ENCODE measurements at regions not wholly inside any gene's neighbourhood (a gene's known extent, or its start where the extent isn't known, plus 50 kb on each side); places are given as distances from the start of the nearest gene placed in this dataset.

DNA sequence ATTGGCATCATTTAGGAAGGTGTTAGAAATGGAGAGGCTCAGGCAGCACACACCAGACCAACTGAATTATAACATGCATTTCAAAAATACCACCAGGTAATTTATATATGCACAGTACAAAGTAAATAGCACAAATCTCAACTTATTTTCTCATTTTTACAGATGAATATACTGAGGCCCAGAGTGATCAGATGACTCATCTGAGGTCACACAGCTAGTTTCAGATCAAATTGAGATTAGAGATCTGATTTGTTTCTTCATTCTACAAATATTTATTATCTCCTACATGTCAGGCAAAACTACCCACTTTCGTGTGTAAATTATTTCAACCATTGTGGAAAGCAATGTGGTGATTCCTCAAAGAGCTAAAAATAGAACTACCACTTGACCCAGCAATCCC, 507.1 kb downstream of the TLE4 start:
- POLR2A ChIA-PET = no interaction called here
- no TSS peak for BruUV-seq (replicated peaks)
- Histone ChIP-seq H3K36me3 (ENCODE audit: control insufficient read depth in 2 of 2, extremely low read depth in 1 of 2, insufficient read depth in 2 of 2, low read length in 2 of 2) (no peaks in the 10 kb centered on the region), H3K27me3 (ENCODE audit: control insufficient read depth in 2 of 2, insufficient read depth in 2 of 2, low read length in 2 of 2) (no peaks in the 10 kb centered on the region), H3K4me3 (replicated peaks in 1 of 3; ENCODE audit: insufficient read depth in 1 of 3, low read depth in 1 of 3, low read length in 3 of 3) (no peak overlapping the region), H4K20me1 (replicated peaks; ENCODE audit: control insufficient read depth, extremely low read depth, insufficient read depth, low read length) (no peaks in the 10 kb centered on the region), H3K27ac (ENCODE audit: insufficient read depth, low read depth, low read length) (no peak overlapping the region), H2AFZ (ENCODE audit: low read depth, low read length) (no peak overlapping the region), H3K4me2 (ENCODE audit: insufficient read depth, low read length) (no peak overlapping the region), H3K79me2 (ENCODE audit: control insufficient read depth, insufficient read depth, low read length) (no peaks in the 10 kb centered on the region), H3K4me1 (ENCODE audit: control insufficient read depth, extremely low read depth, insufficient read depth, low read length) (no peaks in the 10 kb centered on the region), H3K9ac (replicated peaks; ENCODE audit: extremely low read depth, insufficient read depth, low read length) (no peak overlapping the region), H3K9me1 (replicated peaks; ENCODE audit: control insufficient read depth, extremely low read depth, insufficient read depth, low read length) (no peaks in the 10 kb centered on the region), H3K9me3 (replicated peaks; ENCODE audit: control insufficient read depth, insufficient read depth, low read length) (no peaks in the 10 kb centered on the region)
- TF ChIP-seq MYC (IDR thresholded peaks at IDR 0.05; ENCODE audit: low read depth, low read length) (no peak), POLR2AphosphoS5 (IDR thresholded peaks at IDR 0.05; ENCODE audit: insufficient read depth, low read depth, low read length) (no peak), JUN (IDR thresholded peaks at IDR 0.05; ENCODE audit: borderline replicate concordance, insufficient read depth, insufficient read length, low read depth) (no peak), GATA2 (IDR thresholded peaks at IDR 0.05; ENCODE audit: insufficient read depth, insufficient read length, low read depth, low read length) (no peak), FOS (IDR thresholded peaks at IDR 0.05; ENCODE audit: borderline replicate concordance, insufficient read depth, low read length) (no peak), POLR2A (IDR thresholded peaks at IDR 0.05; ENCODE audit: low read depth, low read length) (no peak)
- TF ChIP-seq, protein P1, sequence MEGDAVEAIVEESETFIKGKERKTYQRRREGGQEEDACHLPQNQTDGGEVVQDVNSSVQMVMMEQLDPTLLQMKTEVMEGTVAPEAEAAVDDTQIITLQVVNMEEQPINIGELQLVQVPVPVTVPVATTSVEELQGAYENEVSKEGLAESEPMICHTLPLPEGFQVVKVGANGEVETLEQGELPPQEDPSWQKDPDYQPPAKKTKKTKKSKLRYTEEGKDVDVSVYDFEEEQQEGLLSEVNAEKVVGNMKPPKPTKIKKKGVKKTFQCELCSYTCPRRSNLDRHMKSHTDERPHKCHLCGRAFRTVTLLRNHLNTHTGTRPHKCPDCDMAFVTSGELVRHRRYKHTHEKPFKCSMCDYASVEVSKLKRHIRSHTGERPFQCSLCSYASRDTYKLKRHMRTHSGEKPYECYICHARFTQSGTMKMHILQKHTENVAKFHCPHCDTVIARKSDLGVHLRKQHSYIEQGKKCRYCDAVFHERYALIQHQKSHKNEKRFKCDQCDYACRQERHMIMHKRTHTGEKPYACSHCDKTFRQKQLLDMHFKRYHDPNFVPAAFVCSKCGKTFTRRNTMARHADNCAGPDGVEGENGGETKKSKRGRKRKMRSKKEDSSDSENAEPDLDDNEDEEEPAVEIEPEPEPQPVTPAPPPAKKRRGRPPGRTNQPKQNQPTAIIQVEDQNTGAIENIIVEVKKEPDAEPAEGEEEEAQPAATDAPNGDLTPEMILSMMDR (IDR thresholded peaks at IDR 0.05; ENCODE audit: extremely low read depth in 1 of 2, insufficient read depth in 1 of 2, low read depth in 1 of 2, low read length in 2 of 2) = no peak
- TF ChIP-seq, protein P2, sequence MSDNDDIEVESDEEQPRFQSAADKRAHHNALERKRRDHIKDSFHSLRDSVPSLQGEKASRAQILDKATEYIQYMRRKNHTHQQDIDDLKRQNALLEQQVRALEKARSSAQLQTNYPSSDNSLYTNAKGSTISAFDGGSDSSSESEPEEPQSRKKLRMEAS (IDR thresholded peaks at IDR 0.05; ENCODE audit: insufficient read depth, insufficient read length) = no peak
- CTCF ChIA-PET = no interaction called here
- DNase-seq (ENCODE audit: low read depth, low spot score) (no peak), FAIRE-seq (no peak)
- intact Hi-C loops (cut with micrococcal nuclease) = no loop called here
- dilution Hi-C loops (cut with MboI; ENCODE audit: extremely low pct_ligation_motif_present, low sequenced_read_pairs) = no loop called here
